HG03135 (cell line): ENCODE measurements at regions not wholly inside any gene's neighbourhood (a gene's known extent, or its start where the extent isn't known, plus 50 kb on each side); places are given as distances from the start of the nearest gene placed in this dataset.
"Not testable (repeated sequence)": the region's sequence is repeated elsewhere in the genome, so short reads cannot be mapped to it uniquely, and the experiment has no call there.

Experiments used
- ATAC-seq: cut with Tn5 transposase; IDR thresholded peaks from one replicate; pipeline ENCODE4 v1.9.1; 2021; ENCODE audit warnings: mild to moderate bottlenecking, moderate library complexity; ENCODE audit not compliant: unreplicated experiment

GRCh38 chr7:84738583-84739150, 448.2 kb downstream of the SEMA3D start:
- ATAC-seq, result no peak

- no peak for ATAC-seq
Observed at GRCh38 chr7:84735677-84736076, 451.2 kb downstream of the SEMA3D start.

GRCh38 chr7:84735011-84735410, 451.8 kb downstream of the SEMA3D start:
- ATAC-seq, result no peak

GRCh38 chr7:84733976-84734375, 452.9 kb downstream of the SEMA3D start:
- not testable (repeated sequence) for ATAC-seq

- ATAC-seq, result not testable (repeated sequence)
Observed at GRCh38 chr7:84730864-84731263, 456.0 kb downstream of the SEMA3D start.

GRCh38 chr7:84729284-84729683, 457.6 kb downstream of the SEMA3D start:
- no peak for ATAC-seq

GRCh38 chr7:84722734-84723133, 464.1 kb downstream of the SEMA3D start:
- no peak for ATAC-seq

GRCh38 chr7:84722086-84722485, 464.8 kb downstream of the SEMA3D start:
- no peak for ATAC-seq

GRCh38 chr7:84720456-84721097, 466.3 kb downstream of the SEMA3D start:
- ATAC-seq, result no peak

GRCh38 chr7:84714765-84715164, 472.1 kb downstream of the SEMA3D start:
- no peak for ATAC-seq

GRCh38 chr7:84712374-84713121, 474.3 kb downstream of the SEMA3D start:
- no peak for ATAC-seq

GRCh38 chr7:84710538-84710937, 476.3 kb downstream of the SEMA3D start:
- ATAC-seq, result not testable (repeated sequence)

GRCh38 chr7:84705706-84706105, 481.1 kb downstream of the SEMA3D start:
- ATAC-seq, result no peak

GRCh38 chr7:84705079-84705478, 481.8 kb downstream of the SEMA3D start:
- ATAC-seq, result no peak

GRCh38 chr7:84704380-84704779, 482.5 kb downstream of the SEMA3D start:
- ATAC-seq, result no peak

- ATAC-seq, result no peak
Observed at GRCh38 chr7:84701524-84702306, 485.1 kb downstream of the SEMA3D start.

- ATAC-seq, result no peak
Observed at GRCh38 chr7:84700563-84701370, 486.1 kb downstream of the SEMA3D start.

GRCh38 chr7:84697506-84697905, 489.4 kb downstream of the SEMA3D start:
- ATAC-seq, result no peak

GRCh38 chr7:84693483-84693882, 493.4 kb downstream of the SEMA3D start:
- ATAC-seq, result no peak

GRCh38 chr7:84688671-84689070, 494.1 kb upstream of the SEMA3A start:
- ATAC-seq, result no peak

GRCh38 chr7:84686373-84686772, 491.8 kb upstream of the SEMA3A start:
- ATAC-seq, result no peak
